IPS DF 6.9 (cell line): ENCODE measurements at regions not wholly inside any gene's neighbourhood (a gene's known extent, or its start where the extent isn't known, plus 50 kb on each side); places are given as distances from the start of the nearest gene placed in this dataset.
"Not testable (repeated sequence)": the region's sequence is repeated elsewhere in the genome, so short reads cannot be mapped to it uniquely, and the experiment has no call there.

ENCODE experiments used
- DNase-seq: peaks from one replicate; pipeline ENCODE4 v3.0.0-alpha.2; 2013; ENCODE audit warnings: low read depth, low spot score
- H3K27ac ChIP-seq: one replicate; pipeline ENCODE4 v1.5.1; 2013; ENCODE audit warnings: low read length, control low read depth
- H3K27me3 ChIP-seq: 2 replicates; pipeline ENCODE4 v1.6.1; 2013; ENCODE audit warnings: mild to moderate bottlenecking, low read length; ENCODE audit not compliant: control insufficient read depth, insufficient read depth
- H3K36me3 ChIP-seq: 2 replicates; pipeline ENCODE4 v1.6.1; 2013; ENCODE audit warnings: low read length; ENCODE audit not compliant: control insufficient read depth, insufficient read depth
- H3K4me1 ChIP-seq: 2 replicates; pipeline ENCODE4 v1.6.1; 2013; ENCODE audit warnings: low read length; ENCODE audit not compliant: control insufficient read depth, insufficient read depth
- H3K4me3 ChIP-seq: 2 replicates; pipeline ENCODE4 v1.5.1; 2013; ENCODE audit warnings: mild to moderate bottlenecking, low read length
- H3K9me3 ChIP-seq: 2 replicates; pipeline ENCODE4 v1.6.1; 2013; ENCODE audit warnings: low read length, inconsistent platforms; ENCODE audit not compliant: control insufficient read depth, insufficient read depth
- WGBS: extraction: QIAGEN DNeasy Blood & Tissue Kit; methylation state at CpG from one replicate; pipeline ENCODE4 v1.1.7; 2013; ENCODE audit warnings: mixed read lengths, missing lambda C conversion rate; ENCODE audit not compliant: insufficient read length, insufficient coverage; 5-methylcytosine and 5-hydroxymethylcytosine counted together

- Histone ChIP-seq H3K27ac (no peak overlapping the region), H3K36me3 (no peaks in the 10 kb centered on the region), H3K4me1 (no peaks in the 10 kb centered on the region), H3K4me3 (no peak overlapping the region), H3K9me3 (no peaks in the 10 kb centered on the region), H3K27me3 (0 out of 2 replicates have a peak, but pooled peaks cover 1% of the 10 kb centered on the region)
- DNase-seq, result no peak
- WGBS, result no CpG with 5 or more reads among the region's 3 CpGs
These were observed 167.6 kb upstream of the MSX2 start for GRCh38 chr5:174556756-174557155.

GRCh38 chr5:174558190-174558589, 166.2 kb upstream of the MSX2 start:
- Histone ChIP-seq H3K27ac (no peak overlapping the region), H3K4me1 (no peaks in the 10 kb centered on the region)
- no CpG with 5 or more reads among the region's 1 CpG for WGBS

GRCh38 chr5:174559141-174559540, 165.2 kb upstream of the MSX2 start:
- H3K27ac ChIP-seq, result no peak overlapping the region
- H3K4me1 ChIP-seq, result no peaks in the 10 kb centered on the region
- no peak for DNase-seq
- no peaks in the 10 kb centered on the region for H3K9me3 ChIP-seq
- no CpG with 5 or more reads among the region's 3 CpGs for WGBS
- H3K36me3 ChIP-seq, result no peaks in the 10 kb centered on the region
- no peak overlapping the region for H3K4me3 ChIP-seq
- H3K27me3 ChIP-seq, result 0 out of 2 replicates have a peak, but pooled peaks cover 1% of the 10 kb centered on the region

More at GRCh38 chr5:174558190-174558589, 166.2 kb upstream of the MSX2 start:
- DNase-seq, result no peak
- no peaks in the 10 kb centered on the region for H3K9me3 ChIP-seq
- no peaks in the 10 kb centered on the region for H3K36me3 ChIP-seq
- 0 out of 2 replicates have a peak, but pooled peaks cover 1% of the 10 kb centered on the region for H3K27me3 ChIP-seq
- H3K4me3 ChIP-seq, result no peak overlapping the region

GRCh38 chr5:174559566-174560090, 164.8 kb upstream of the MSX2 start:
- no CpG with 5 or more reads among the region's 5 CpGs for WGBS

GRCh38 chr5:174560861-174561260, 163.5 kb upstream of the MSX2 start:
- no peaks in the 10 kb centered on the region for H3K4me1 ChIP-seq
- no peaks in the 10 kb centered on the region for H3K9me3 ChIP-seq
- WGBS, result no CpG with 5 or more reads among the region's 3 CpGs
- no peak overlapping the region for H3K27ac ChIP-seq
- H3K27me3 ChIP-seq, result 0 out of 2 replicates have a peak, but pooled peaks cover 1% of the 10 kb centered on the region
- no peak overlapping the region for H3K4me3 ChIP-seq
- no peaks in the 10 kb centered on the region for H3K36me3 ChIP-seq
- DNase-seq, result no peak

More at GRCh38 chr5:174559566-174560090, 164.8 kb upstream of the MSX2 start:
- Histone ChIP-seq H3K9me3 (no peaks in the 10 kb centered on the region), H3K4me3 (no peak overlapping the region), H3K4me1 (no peaks in the 10 kb centered on the region), H3K27ac (no peak overlapping the region), H3K27me3 (0 out of 2 replicates have a peak, but pooled peaks cover 1% of the 10 kb centered on the region), H3K36me3 (no peaks in the 10 kb centered on the region)
- DNase-seq, result no peak

- H3K27ac ChIP-seq, DNase-seq, H3K27me3 ChIP-seq, H3K9me3 ChIP-seq, H3K4me1 ChIP-seq, H3K4me3 ChIP-seq, H3K36me3 ChIP-seq: not testable (repeated sequence)
- WGBS, result no CpG with 5 or more reads among the region's 6 CpGs
These were observed 161.3 kb upstream of the MSX2 start for GRCh38 chr5:174563040-174563439.

GRCh38 chr5:174563899-174564298, 160.5 kb upstream of the MSX2 start:
- Histone ChIP-seq H3K9me3 (no peaks in the 10 kb centered on the region), H3K36me3 (no peaks in the 10 kb centered on the region), H3K27ac (no peak overlapping the region), H3K4me3 (no peak overlapping the region), H3K4me1 (no peaks in the 10 kb centered on the region), H3K27me3 (0 out of 2 replicates have a peak, but pooled peaks cover 1% of the 10 kb centered on the region)
- WGBS, result no CpG with 5 or more reads among the region's 9 CpGs
- no peak for DNase-seq

GRCh38 chr5:174567506-174568141, 156.8 kb upstream of the MSX2 start:
- no peaks in the 10 kb centered on the region for H3K4me1 ChIP-seq
- no peak for DNase-seq
- H3K36me3 ChIP-seq, result no peaks in the 10 kb centered on the region
- H3K9me3 ChIP-seq, result no peaks in the 10 kb centered on the region
- no peaks in the 10 kb centered on the region for H3K27me3 ChIP-seq
- no CpG with 5 or more reads among the region's 7 CpGs for WGBS
- H3K4me3 ChIP-seq, result no peak overlapping the region
- H3K27ac ChIP-seq, result no peak overlapping the region

- no peak overlapping the region for H3K27ac ChIP-seq
- no peaks in the 10 kb centered on the region for H3K36me3 ChIP-seq
- no peaks in the 10 kb centered on the region for H3K9me3 ChIP-seq
- no peaks in the 10 kb centered on the region for H3K4me1 ChIP-seq
- DNase-seq, result no peak
- H3K4me3 ChIP-seq, result no peak overlapping the region
- no peaks in the 10 kb centered on the region for H3K27me3 ChIP-seq
- WGBS, result no CpG with 5 or more reads among the region's 4 CpGs
These were observed 153.7 kb upstream of the MSX2 start for GRCh38 chr5:174570662-174571061.

- H3K4me1 ChIP-seq, result no peaks in the 10 kb centered on the region
- no peak for DNase-seq
- WGBS, result no CpG with 5 or more reads among the region's 7 CpGs
- no peaks in the 10 kb centered on the region for H3K36me3 ChIP-seq
- no peaks in the 10 kb centered on the region for H3K9me3 ChIP-seq
- no peak overlapping the region for H3K27ac ChIP-seq
- H3K4me3 ChIP-seq, result no peak overlapping the region
- H3K27me3 ChIP-seq, result no peaks in the 10 kb centered on the region
These were observed 152.6 kb upstream of the MSX2 start for GRCh38 chr5:174571662-174572397.
